ENCODE measurements at regions not wholly inside any gene's neighbourhood (a gene's known extent, or its start where the extent isn't known, plus 50 kb on each side); places are given as distances from the start of the nearest gene placed in this dataset.

GRCh38 chr13:65914716-65915115, 1315.4 kb downstream of the PCDH9 start:
- TF ChIP-seq CTCF (IDR thresholded peaks at IDR 0.05) (no peak), POLR2A (IDR thresholded peaks at IDR 0.05) (no peak), POLR2AphosphoS5 (IDR thresholded peaks at IDR 0.05) (no peak)

Data from prostate gland (tissue), 2 donors.